Transverse colon (tissue), 4 donors: ENCODE measurements at regions not wholly inside any gene's neighbourhood (a gene's known extent, or its start where the extent isn't known, plus 50 kb on each side); places are given as distances from the start of the nearest gene placed in this dataset.

Experiments used
- DNase-seq: peaks from one replicate; pipeline ENCODE4 v3.0.0-alpha.2; 2019
- H3K27ac ChIP-seq, 4 donors: fragments of 200-600 bp; sonication (generic); 2 replicates each; pipeline ENCODE4 v1.5.1; 2016 to 2018; ENCODE audit warnings: inconsistent platforms in 4 of 4
- H3K27me3 ChIP-seq: fragments of 200-600 bp; sonication (generic); 2 replicates; pipeline ENCODE4 v1.5.1; 2017; ENCODE audit warnings: inconsistent platforms
- H3K36me3 ChIP-seq, 4 donors: fragments of 200-600 bp; sonication (generic); 2 replicates each; pipeline ENCODE4 v1.5.1; 2017 to 2019; ENCODE audit warnings: inconsistent platforms in 4 of 4
- H3K4me1 ChIP-seq, 4 donors: fragments of 200-600 bp; sonication (generic); 2 replicates each; pipeline ENCODE4 v1.5.1; 2017 to 2020; ENCODE audit warnings: inconsistent platforms in 4 of 4
- H3K4me3 ChIP-seq, 4 donors: fragments of 200-600 bp; sonication (generic); 1 replicate in 1 of 4; 2 replicates in 3 of 4; pipeline versions ENCODE4 v1.5.1 to v1.6.1; 2017 to 2019; ENCODE audit warnings: inconsistent platforms in 4 of 4
- H3K9me3 ChIP-seq, 2 donors: fragments of 200-600 bp; sonication (generic); 2 replicates each; pipeline ENCODE4 v1.5.1; 2017 to 2019; ENCODE audit warnings: inconsistent platforms in 2 of 2
- EP300 ChIP-seq: sonication (generic); formaldehyde crosslinking; IDR thresholded peaks from one replicate; pipeline ENCODE4 v1.6.1; 2017; ENCODE audit warnings: antibody characterized with exemption, low read depth
- POLR2A ChIP-seq: fragments of 450-650 bp; IDR thresholded peaks from one replicate; pipeline ENCODE4 v1.6.1; 2016; ENCODE audit warnings: antibody characterized with exemption, mild to moderate bottlenecking, moderate library complexity
- POLR2AphosphoS5 ChIP-seq, 3 donors: sonication (generic); formaldehyde crosslinking; IDR thresholded peaks; one replicate each; pipeline ENCODE4 v1.6.1; 2016; ENCODE audit warnings: antibody characterized with exemption in 3 of 3
- WGBS, 2 donors: methylation state at CpG; one replicate each; pipeline ENCODE4 v1.1.5; 2018; ENCODE audit warnings: low coverage in 1 of 2; 5-methylcytosine and 5-hydroxymethylcytosine counted together
- in situ Hi-C, 4 donors: fragments of 200-750 bp; cut with MboI; loops; one replicate each; pipeline versions ENCODE4 v1.15.0 to v1.15.1; 2017; ENCODE audit warnings: low sequenced_read_pairs in 3 of 4, low pct_ligation_motif_present in 1 of 4, low pct_unique_long_range_greater_than_20kb in 1 of 4
- intact Hi-C: fragments of 100-400 bp; cut with DNase I; formaldehyde crosslinking; loops from one replicate; pipeline ENCODE4 v1.15.1; 2023; ENCODE audit warnings: low total_unique reads
- TF ChIP-seq, protein P1 (sequence below), 5 experiments: fragments of 200-600 bp in 3 of 5; fragments of 450-650 bp in 2 of 5; sonication (generic) in 3 of 5; IDR thresholded peaks; 1 replicate in 2 of 5; 2 replicates in 3 of 5; pipeline ENCODE4 v1.5.1; 2016 to 2017; ENCODE audit warnings: antibody characterized with exemption in 5 of 5, inconsistent platforms in 3 of 5, mild to moderate bottlenecking in 2 of 5, moderate library complexity in 1 of 5

DNA sequence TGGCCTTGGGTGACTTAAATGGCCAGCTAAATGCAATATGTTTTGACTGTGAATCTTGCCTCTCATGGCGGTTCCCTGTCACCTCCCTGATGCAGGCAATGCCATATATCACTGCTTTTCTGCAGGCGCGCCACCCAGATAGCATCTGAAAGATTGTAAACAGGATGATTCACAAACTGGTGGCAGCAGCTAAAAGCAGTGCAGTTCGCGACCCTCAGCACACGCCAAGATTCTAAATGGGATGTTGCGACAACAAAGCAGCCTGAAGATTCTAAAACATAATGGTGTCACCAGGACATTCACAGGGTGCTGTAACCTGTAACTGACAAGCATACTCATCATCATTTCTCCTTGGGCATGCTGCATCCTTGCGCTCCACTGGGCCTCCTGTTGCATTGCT is 440.4 kb upstream of the CADM1 start:
- WGBS, 2 donors: 82% methylated on average over 8 of the region's 8 CpGs; no CpG with 5 or more reads in 1 of the 2 donors
- no peaks in the 10 kb centered on the region for H3K27me3 ChIP-seq
- in situ Hi-C loops: no loop called here

DNA sequence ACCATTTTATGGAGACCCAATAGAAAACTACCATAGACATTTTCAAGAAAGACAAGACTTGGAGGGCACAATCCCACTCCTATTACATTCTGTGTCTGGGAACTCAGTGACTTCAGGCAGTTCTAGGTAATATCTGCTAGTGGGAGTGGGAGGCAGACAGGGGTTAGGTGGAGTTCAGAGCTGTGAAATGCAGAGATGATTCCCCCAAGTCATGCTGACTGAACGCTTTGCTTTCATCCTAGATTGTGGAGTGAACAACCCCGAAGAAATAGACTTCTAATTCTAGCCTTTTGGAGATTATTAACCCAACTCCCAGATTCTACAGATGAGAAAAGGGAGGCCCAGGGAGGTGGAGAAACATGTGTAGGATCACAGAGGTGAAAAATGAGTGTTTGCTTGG is 437.8 kb upstream of the CADM1 start:
- in situ Hi-C loops: no loop called here
- no peak for DNase-seq
- H3K27ac ChIP-seq: no peak overlapping the region
- intact Hi-C loops: no loop called here
- peaks cover 5% of the 10 kb centered on the region for H3K27me3 ChIP-seq
- no peaks in the 10 kb centered on the region for H3K36me3 ChIP-seq
- 90 to 91% methylated on average over 2 of the region's 2 CpGs for whole genome bisulfite sequencing, 2 donors
- TF ChIP-seq, protein P1, sequence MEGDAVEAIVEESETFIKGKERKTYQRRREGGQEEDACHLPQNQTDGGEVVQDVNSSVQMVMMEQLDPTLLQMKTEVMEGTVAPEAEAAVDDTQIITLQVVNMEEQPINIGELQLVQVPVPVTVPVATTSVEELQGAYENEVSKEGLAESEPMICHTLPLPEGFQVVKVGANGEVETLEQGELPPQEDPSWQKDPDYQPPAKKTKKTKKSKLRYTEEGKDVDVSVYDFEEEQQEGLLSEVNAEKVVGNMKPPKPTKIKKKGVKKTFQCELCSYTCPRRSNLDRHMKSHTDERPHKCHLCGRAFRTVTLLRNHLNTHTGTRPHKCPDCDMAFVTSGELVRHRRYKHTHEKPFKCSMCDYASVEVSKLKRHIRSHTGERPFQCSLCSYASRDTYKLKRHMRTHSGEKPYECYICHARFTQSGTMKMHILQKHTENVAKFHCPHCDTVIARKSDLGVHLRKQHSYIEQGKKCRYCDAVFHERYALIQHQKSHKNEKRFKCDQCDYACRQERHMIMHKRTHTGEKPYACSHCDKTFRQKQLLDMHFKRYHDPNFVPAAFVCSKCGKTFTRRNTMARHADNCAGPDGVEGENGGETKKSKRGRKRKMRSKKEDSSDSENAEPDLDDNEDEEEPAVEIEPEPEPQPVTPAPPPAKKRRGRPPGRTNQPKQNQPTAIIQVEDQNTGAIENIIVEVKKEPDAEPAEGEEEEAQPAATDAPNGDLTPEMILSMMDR (IDR thresholded peaks at IDR 0.05): no peak
- TF ChIP-seq EP300 (no peak), POLR2AphosphoS5 (IDR thresholded peaks at IDR 0.05) (no peak), POLR2A (no peak)
- no peak overlapping the region for H3K4me3 ChIP-seq
- no peaks in the 10 kb centered on the region for H3K4me1 ChIP-seq
- no peaks in the 10 kb centered on the region for H3K9me3 ChIP-seq

More for the DNA sequence above, 440.4 kb upstream of the CADM1 start:
- Histone ChIP-seq H3K4me1 (no peaks in the 10 kb centered on the region), H3K4me3 (no peak overlapping the region), H3K27ac (no peak overlapping the region), H3K9me3 (no peaks in the 10 kb centered on the region), H3K36me3 (no peaks in the 10 kb centered on the region)
- no peak for DNase-seq
- TF ChIP-seq POLR2AphosphoS5 (IDR thresholded peaks at IDR 0.05): no peak
- TF ChIP-seq, protein P1 (IDR thresholded peaks at IDR 0.05): no peak
- intact Hi-C loops: no loop called here

GRCh38 chr11:115941481-115941993 is 437.3 kb upstream of the CADM1 start:
- Histone ChIP-seq H3K9me3 (no peaks in the 10 kb centered on the region), H3K27me3 (peaks cover 5% of the 10 kb centered on the region), H3K27ac (no peak overlapping the region), H3K36me3 (no peaks in the 10 kb centered on the region), H3K4me3 (no peak overlapping the region), H3K4me1 (no peaks in the 10 kb centered on the region)
- peak; percentile 22 for DNase-seq
- 60 to 69% methylated on average over 1 to 15 of the region's 15 CpGs for WGBS, 2 donors
- TF ChIP-seq POLR2AphosphoS5 (IDR thresholded peaks at IDR 0.05) (peak in 1 of 3 donors; percentile 12), POLR2A (no peak)
- intact Hi-C loops: no loop called here
- in situ Hi-C loops: no loop called here

- intact Hi-C loops (no loop called here), in situ Hi-C loops (no loop called here)
- WGBS, 2 donors: 86 to 88% methylated on average over 5 of the region's 5 CpGs
- Histone ChIP-seq H3K9me3 (no peaks in the 10 kb centered on the region), H3K36me3 (no peaks in the 10 kb centered on the region), H3K4me3 (no peak overlapping the region), H3K27me3 (peaks cover 5% of the 10 kb centered on the region), H3K27ac (no peak overlapping the region), H3K4me1 (no peaks in the 10 kb centered on the region)
- TF ChIP-seq EP300 (no peak), POLR2AphosphoS5 (IDR thresholded peaks at IDR 0.05) (no peak), POLR2A (no peak)
- TF ChIP-seq, protein P1 (IDR thresholded peaks at IDR 0.05): no peak
- no peak for DNase-seq
These were observed 436.8 kb upstream of the CADM1 start for GRCh38 chr11:115941044-115941443.

- TF ChIP-seq POLR2AphosphoS5 (IDR thresholded peaks at IDR 0.05) (no peak), POLR2A (no peak), EP300 (no peak)
- TF ChIP-seq, protein P1 (IDR thresholded peaks at IDR 0.05): no peak
These were observed 435.7 kb upstream of the CADM1 start for GRCh38 chr11:115939731-115940421.

More at GRCh38 chr11:115939731-115940421, 435.7 kb upstream of the CADM1 start:
- H3K4me3 ChIP-seq: no peak overlapping the region
- 63 to 83% methylated on average over 3 to 7 of the region's 7 CpGs for WGBS, 2 donors
- H3K27me3 ChIP-seq: peaks cover 5% of the 10 kb centered on the region
- in situ Hi-C loops (no loop called here), intact Hi-C loops (no loop called here)
- H3K9me3 ChIP-seq: no peaks in the 10 kb centered on the region
- no peaks in the 10 kb centered on the region for H3K4me1 ChIP-seq
- peak; percentile 38 for DNase-seq
- H3K36me3 ChIP-seq: no peaks in the 10 kb centered on the region
- H3K27ac ChIP-seq: no peak overlapping the region
